Astrocyte (in vitro differentiated cells and primary cell): ENCODE measurements at regions not wholly inside any gene's neighbourhood (a gene's known extent, or its start where the extent isn't known, plus 50 kb on each side); places are given as distances from the start of the nearest gene placed in this dataset.

ENCODE experiments used
- DNase-seq: peaks from one replicate; pipeline ENCODE4 v3.0.0-alpha.2; 2010; ENCODE audit warnings: low read depth
- FAIRE-seq: peaks from 2 replicates; lab custom pipeline; 2011; peaks lifted over from hg19 to GRCh38; lab: Jason Lieb, UNC
- H2AFZ ChIP-seq: 2 replicates; pipeline ENCODE4 v1.6.0; 2012; ENCODE audit warnings: low read depth, low read length, inconsistent platforms
- H3K27ac ChIP-seq: 2 replicates; pipeline ENCODE4 v1.5.1; 2011; ENCODE audit warnings: low read depth, low read length, inconsistent platforms
- H3K27me3 ChIP-seq: 2 replicates; pipeline ENCODE4 v1.6.0; 2011; ENCODE audit warnings: low read length, inconsistent platforms; ENCODE audit not compliant: insufficient read depth
- H3K36me3 ChIP-seq: 2 replicates; pipeline ENCODE4 v1.5.1; 2011; ENCODE audit warnings: low read length, inconsistent platforms; ENCODE audit not compliant: insufficient read depth
- H3K4me1 ChIP-seq: 2 replicates; pipeline ENCODE4 v1.5.1; 2011; ENCODE audit warnings: low read length, inconsistent platforms; ENCODE audit not compliant: insufficient read depth
- H3K4me2 ChIP-seq: 2 replicates; pipeline ENCODE4 v1.6.0; 2012; ENCODE audit warnings: low read length, inconsistent platforms
- H3K4me3 ChIP-seq: 2 replicates; pipeline ENCODE4 v1.5.1; 2011; ENCODE audit warnings: low read depth, mild to moderate bottlenecking, low read length, inconsistent platforms; ENCODE audit not compliant: insufficient read depth
- H3K79me2 ChIP-seq: 2 replicates; pipeline ENCODE4 v1.6.0; 2012; ENCODE audit warnings: mild to moderate bottlenecking, low read length, inconsistent platforms; ENCODE audit not compliant: insufficient read depth
- H3K9ac ChIP-seq: 2 replicates; pipeline ENCODE4 v1.6.0; 2012; ENCODE audit warnings: mild to moderate bottlenecking, low read length, inconsistent platforms
- H3K9me3 ChIP-seq: 2 replicates; pipeline ENCODE4 v1.5.1; 2012; ENCODE audit warnings: low read depth, mild to moderate bottlenecking, low read length, inconsistent platforms; ENCODE audit not compliant: insufficient read depth
- H4K20me1 ChIP-seq: 2 replicates; pipeline ENCODE4 v1.6.0; 2012; ENCODE audit warnings: low read length, inconsistent platforms; ENCODE audit not compliant: insufficient read depth
- H3K27ac Mint-ChIP-seq: one replicate; pipeline ENCODE4 v1.8.0; 2021; ENCODE audit warnings: mild to moderate bottlenecking, mixed read lengths; ENCODE audit not compliant: unreplicated experiment
- H3K27me3 Mint-ChIP-seq: one replicate; pipeline ENCODE4 v1.8.0; 2021; ENCODE audit warnings: low read depth, mixed read lengths; ENCODE audit not compliant: unreplicated experiment
- H3K36me3 Mint-ChIP-seq: one replicate; pipeline ENCODE4 v1.8.0; 2021; ENCODE audit warnings: low read depth, mixed read lengths; ENCODE audit not compliant: unreplicated experiment
- H3K4me1 Mint-ChIP-seq: one replicate; pipeline ENCODE4 v1.8.0; 2021; ENCODE audit warnings: low read depth, mixed read lengths; ENCODE audit not compliant: unreplicated experiment
- H3K4me3 Mint-ChIP-seq: one replicate; pipeline ENCODE4 v1.8.0; 2021; ENCODE audit warnings: mild to moderate bottlenecking, moderate library complexity, mixed read lengths; ENCODE audit not compliant: unreplicated experiment
- H3K9me3 Mint-ChIP-seq: one replicate; pipeline ENCODE4 v1.8.0; 2021; ENCODE audit warnings: mild to moderate bottlenecking, mixed read lengths; ENCODE audit not compliant: unreplicated experiment
- EZH2 ChIP-seq: IDR thresholded peaks from 2 replicates; pipeline ENCODE4 v1.6.1; 2012; ENCODE audit warnings: mild to moderate bottlenecking, low read length, inconsistent platforms; ENCODE audit not compliant: insufficient read depth
- TF ChIP-seq, protein P1 (sequence below): IDR thresholded peaks from 2 replicates; pipeline ENCODE4 v1.5.1; 2011; ENCODE audit warnings: low read depth, mild to moderate bottlenecking, inconsistent platforms, low read length, moderate library complexity; ENCODE audit not compliant: insufficient read depth

DNA sequence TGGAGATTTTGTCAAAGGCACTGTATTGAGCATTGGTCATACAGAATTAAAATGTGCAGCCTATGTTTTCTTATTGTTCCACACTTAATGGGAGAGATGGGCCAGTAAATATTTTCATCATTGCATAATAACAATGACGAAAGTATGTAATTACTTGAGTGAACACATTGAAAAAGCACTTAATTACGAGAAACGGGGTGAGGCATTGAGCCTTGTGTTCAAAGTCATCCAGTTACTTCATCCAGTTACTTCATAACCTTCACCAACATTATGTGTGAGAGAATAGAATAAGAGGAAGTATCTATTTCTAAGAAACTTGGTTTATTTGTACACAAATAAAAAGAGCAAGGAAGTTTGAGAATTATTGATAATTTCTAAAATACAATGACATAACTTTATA lies 1427.0 kb downstream of the ADGRL3 start:
- H3K4me3 ChIP-seq: no peak overlapping the region
- no peak for FAIRE-seq
- no peaks in the 10 kb centered on the region for H4K20me1 ChIP-seq
- H3K27me3 ChIP-seq: no peaks in the 10 kb centered on the region
- Mint-ChIP-seq H3K4me3 (no peak overlapping the region), H3K36me3 (no peaks in the 10 kb centered on the region), H3K4me1 (peaks cover 3% of the 10 kb centered on the region), H3K9me3 (no peaks in the 10 kb centered on the region), H3K27ac (no peak overlapping the region), H3K27me3 (no peaks in the 10 kb centered on the region)
- no peaks in the 10 kb centered on the region for H3K79me2 ChIP-seq
- H3K4me2 ChIP-seq: no peak overlapping the region
- no peak overlapping the region for H3K27ac ChIP-seq
- no peaks in the 10 kb centered on the region for H3K36me3 ChIP-seq
- H3K9me3 ChIP-seq: no peaks in the 10 kb centered on the region
- H3K9ac ChIP-seq: no peak overlapping the region
- no peak overlapping the region for H2AFZ ChIP-seq
- TF ChIP-seq, protein P1, sequence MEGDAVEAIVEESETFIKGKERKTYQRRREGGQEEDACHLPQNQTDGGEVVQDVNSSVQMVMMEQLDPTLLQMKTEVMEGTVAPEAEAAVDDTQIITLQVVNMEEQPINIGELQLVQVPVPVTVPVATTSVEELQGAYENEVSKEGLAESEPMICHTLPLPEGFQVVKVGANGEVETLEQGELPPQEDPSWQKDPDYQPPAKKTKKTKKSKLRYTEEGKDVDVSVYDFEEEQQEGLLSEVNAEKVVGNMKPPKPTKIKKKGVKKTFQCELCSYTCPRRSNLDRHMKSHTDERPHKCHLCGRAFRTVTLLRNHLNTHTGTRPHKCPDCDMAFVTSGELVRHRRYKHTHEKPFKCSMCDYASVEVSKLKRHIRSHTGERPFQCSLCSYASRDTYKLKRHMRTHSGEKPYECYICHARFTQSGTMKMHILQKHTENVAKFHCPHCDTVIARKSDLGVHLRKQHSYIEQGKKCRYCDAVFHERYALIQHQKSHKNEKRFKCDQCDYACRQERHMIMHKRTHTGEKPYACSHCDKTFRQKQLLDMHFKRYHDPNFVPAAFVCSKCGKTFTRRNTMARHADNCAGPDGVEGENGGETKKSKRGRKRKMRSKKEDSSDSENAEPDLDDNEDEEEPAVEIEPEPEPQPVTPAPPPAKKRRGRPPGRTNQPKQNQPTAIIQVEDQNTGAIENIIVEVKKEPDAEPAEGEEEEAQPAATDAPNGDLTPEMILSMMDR: no peak
- no peak for TF ChIP-seq EZH2
- no peak for DNase-seq
- no peaks in the 10 kb centered on the region for H3K4me1 ChIP-seq

DNA sequence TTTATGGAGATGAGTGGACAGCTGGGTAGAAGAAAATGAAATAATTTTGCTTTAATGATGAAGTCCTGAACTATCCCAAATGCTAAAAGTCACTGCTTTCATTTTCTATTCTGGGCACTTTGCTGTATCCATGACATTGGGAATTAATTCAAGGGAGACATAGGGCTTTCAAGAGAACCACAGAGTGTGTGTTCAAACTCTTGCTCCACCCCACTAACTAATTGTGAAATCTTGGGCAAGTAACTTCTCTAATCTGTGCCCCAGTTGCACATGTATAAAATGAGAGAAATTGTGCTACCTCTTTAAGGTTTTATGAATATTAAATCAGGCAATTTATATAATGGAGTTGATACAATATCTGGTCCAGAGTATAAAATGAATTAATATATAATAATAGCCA lies 1422.0 kb downstream of the ADGRL3 start:
- Histone ChIP-seq H3K9me3 (no peaks in the 10 kb centered on the region), H3K36me3 (no peaks in the 10 kb centered on the region), H3K27me3 (no peaks in the 10 kb centered on the region), H3K4me1 (no peaks in the 10 kb centered on the region), H2AFZ (no peak overlapping the region), H3K4me2 (no peak overlapping the region), H3K27ac (no peak overlapping the region), H4K20me1 (no peaks in the 10 kb centered on the region), H3K79me2 (no peaks in the 10 kb centered on the region), H3K4me3 (no peak overlapping the region), H3K9ac (no peak overlapping the region)
- Mint-ChIP-seq H3K9me3 (no peaks in the 10 kb centered on the region), H3K36me3 (no peaks in the 10 kb centered on the region), H3K27me3 (no peaks in the 10 kb centered on the region), H3K4me3 (no peak overlapping the region), H3K27ac (no peak overlapping the region), H3K4me1 (no peaks in the 10 kb centered on the region)
- TF ChIP-seq, protein P1: no peak
- TF ChIP-seq EZH2: no peak
- FAIRE-seq (no peak), DNase-seq (no peak)

- Mint-ChIP-seq H3K4me1 (no peaks in the 10 kb centered on the region), H3K36me3 (no peaks in the 10 kb centered on the region), H3K4me3 (no peak overlapping the region), H3K9me3 (no peaks in the 10 kb centered on the region), H3K27me3 (no peaks in the 10 kb centered on the region), H3K27ac (no peak overlapping the region)
- no peak for TF ChIP-seq EZH2
- TF ChIP-seq, protein P1: no peak
- Histone ChIP-seq H3K4me1 (no peaks in the 10 kb centered on the region), H3K9ac (no peak overlapping the region), H2AFZ (no peak overlapping the region), H3K4me2 (no peak overlapping the region), H3K27me3 (no peaks in the 10 kb centered on the region), H3K79me2 (no peaks in the 10 kb centered on the region), H3K9me3 (no peaks in the 10 kb centered on the region), H3K27ac (no peak overlapping the region), H4K20me1 (no peaks in the 10 kb centered on the region), H3K4me3 (no peak overlapping the region), H3K36me3 (no peaks in the 10 kb centered on the region)
- FAIRE-seq: no peak
- no peak for DNase-seq
Measured at GRCh38 chr4:62619971-62620370, 1419.8 kb downstream of the ADGRL3 start.
